Caco-2 (cell line): ENCODE measurements at regions not wholly inside any gene's neighbourhood (a gene's known extent, or its start where the extent isn't known, plus 50 kb on each side); places are given as distances from the start of the nearest gene placed in this dataset.
"Not testable (repeated sequence)": the region's sequence is repeated elsewhere in the genome, so short reads cannot be mapped to it uniquely, and the experiment has no call there.

Experiments
- BruUV-seq: library from RNA; stranded (reverse); fragments of 400-500 nt; replicated peaks from 2 replicates; lab custom pipeline; 2021; lab: Mats Ljungman, UMichigan
- CTCF ChIA-PET: fragments of 300-600 bp; sonication (Branson Sonifier 250); formaldehyde crosslinking; loops from one replicate; lab custom pipeline; 2022; ENCODE audit warnings: antibody characterized with exemption; lab: Charles Lee
- POLR2A ChIA-PET: fragments of 300-600 bp; sonication (Branson Sonifier 250); formaldehyde crosslinking; loops from one replicate; lab custom pipeline; 2022; ENCODE audit warnings: antibody characterized with exemption; lab: Charles Lee
- DNase-seq, 2 experiments: peaks; one replicate each; pipeline versions ENCODE4 v3.0.0 to v3.0.0-alpha.2; 2020 to 2022
- H3K27me3 ChIP-seq: replicated peaks from 2 replicates; pipeline ENCODE4 v1.6.0; 2011; ENCODE audit warnings: low read length; ENCODE audit not compliant: control insufficient read depth, insufficient read depth
- H3K36me3 ChIP-seq: 2 replicates; pipeline ENCODE4 v1.5.1; 2011; ENCODE audit warnings: low read length; ENCODE audit not compliant: control insufficient read depth, insufficient read depth
- H3K4me1 ChIP-seq: fragments of 250-450 bp; sonication (Bioruptor Pico); 2 replicates; pipeline ENCODE4 v1.5.1; 2020; ENCODE audit warnings: mild to moderate bottlenecking
- H3K4me3 ChIP-seq: 2 replicates; pipeline ENCODE4 v1.5.1; 2011; ENCODE audit warnings: low read depth, mild to moderate bottlenecking, control low read depth, low read length
- H3K9me3 ChIP-seq: fragments of 250-450 bp; sonication (Bioruptor Pico); 2 replicates; pipeline ENCODE4 v1.5.1; 2020; ENCODE audit warnings: mild to moderate bottlenecking, moderate library complexity
- H3K27ac Mint-ChIP-seq: one replicate; pipeline ENCODE4 v1.8.0; 2022; ENCODE audit warnings: mixed read lengths; ENCODE audit not compliant: unreplicated experiment
- H3K27me3 Mint-ChIP-seq: one replicate; pipeline ENCODE4 v1.8.0; 2022; ENCODE audit warnings: mixed read lengths; ENCODE audit not compliant: insufficient read depth, unreplicated experiment
- H3K36me3 Mint-ChIP-seq: one replicate; pipeline ENCODE4 v1.8.0; 2022; ENCODE audit warnings: mild to moderate bottlenecking, mixed read lengths; ENCODE audit not compliant: insufficient read depth, unreplicated experiment
- H3K4me1 Mint-ChIP-seq: one replicate; pipeline ENCODE4 v1.8.0; 2022; ENCODE audit warnings: low read depth, mixed read lengths; ENCODE audit not compliant: unreplicated experiment
- H3K4me3 Mint-ChIP-seq: one replicate; pipeline ENCODE4 v1.8.0; 2022; ENCODE audit warnings: mild to moderate bottlenecking, moderate library complexity, mixed read lengths; ENCODE audit not compliant: unreplicated experiment
- H3K9me3 Mint-ChIP-seq: one replicate; pipeline ENCODE4 v1.8.0; 2022; ENCODE audit warnings: mixed read lengths; ENCODE audit not compliant: unreplicated experiment
- intact Hi-C: fragments of 100-400 bp; cut with micrococcal nuclease; formaldehyde crosslinking; loops from one replicate; pipeline ENCODE4 v1.10.0; 2022; ENCODE audit not compliant: unreplicated experiment
- TF ChIP-seq, protein P1 (sequence below), 2 experiments: fragments of 200-600 bp in 1 of 2; IDR thresholded peaks; 1 replicate in 1 of 2; 2 replicates in 1 of 2; pipeline versions ENCODE4 v1.5.1 to v1.8.0; 2011 to 2022; ENCODE audit warnings: antibody characterized with exemption in 1 of 2, control low read depth in 1 of 2, inconsistent platforms in 1 of 2, low read depth in 1 of 2, low read length in 1 of 2, mild to moderate bottlenecking in 1 of 2, moderate library complexity in 1 of 2; ENCODE audit not compliant: insufficient read depth in 1 of 2, severe bottlenecking in 1 of 2, unreplicated experiment in 1 of 2

DNA sequence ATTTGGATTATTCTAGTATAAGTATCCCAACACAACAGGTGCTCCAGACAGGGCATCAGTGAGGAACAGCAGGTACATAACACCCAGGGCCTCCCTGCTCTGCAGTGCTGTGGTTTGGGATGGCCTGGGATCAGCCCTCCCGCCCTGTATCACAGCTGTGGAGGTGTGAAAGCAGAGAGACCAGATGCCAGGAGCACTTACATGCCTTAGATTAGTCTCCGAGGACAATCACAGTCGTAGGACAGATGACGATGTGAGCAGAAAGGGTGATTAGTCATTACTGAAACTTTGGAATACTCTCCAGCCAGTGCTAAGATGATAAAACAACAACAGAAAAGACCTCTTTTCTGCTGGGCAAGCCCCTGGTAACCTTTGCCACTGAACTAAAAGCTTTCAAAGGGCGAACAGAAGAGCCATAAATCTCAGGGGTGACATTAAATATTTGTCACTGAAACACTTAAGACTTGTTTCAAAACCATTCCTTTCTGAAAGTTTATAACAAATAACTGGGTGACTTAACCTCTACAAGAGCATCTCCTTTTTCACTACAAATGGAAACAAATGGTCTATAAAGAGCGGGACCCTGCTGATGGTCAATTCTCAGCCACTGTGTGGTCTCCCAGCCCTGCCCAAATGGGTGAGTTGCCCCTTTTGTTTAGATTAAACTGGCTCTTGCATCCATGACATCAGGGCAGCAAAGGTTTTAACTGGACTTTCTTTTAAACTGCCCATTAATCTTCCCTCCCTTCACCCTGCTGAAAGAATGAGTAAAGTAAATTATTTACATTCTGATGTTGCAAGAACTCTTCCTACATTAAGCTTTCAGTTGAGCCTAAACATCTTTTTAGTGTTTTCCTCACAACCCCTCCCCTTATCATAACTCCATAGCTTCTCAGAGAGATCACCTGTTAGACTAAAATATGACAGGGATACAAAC is 183.1 kb upstream of the COX10 start:
- intact Hi-C loops: no loop called here
- TF ChIP-seq, protein P1, sequence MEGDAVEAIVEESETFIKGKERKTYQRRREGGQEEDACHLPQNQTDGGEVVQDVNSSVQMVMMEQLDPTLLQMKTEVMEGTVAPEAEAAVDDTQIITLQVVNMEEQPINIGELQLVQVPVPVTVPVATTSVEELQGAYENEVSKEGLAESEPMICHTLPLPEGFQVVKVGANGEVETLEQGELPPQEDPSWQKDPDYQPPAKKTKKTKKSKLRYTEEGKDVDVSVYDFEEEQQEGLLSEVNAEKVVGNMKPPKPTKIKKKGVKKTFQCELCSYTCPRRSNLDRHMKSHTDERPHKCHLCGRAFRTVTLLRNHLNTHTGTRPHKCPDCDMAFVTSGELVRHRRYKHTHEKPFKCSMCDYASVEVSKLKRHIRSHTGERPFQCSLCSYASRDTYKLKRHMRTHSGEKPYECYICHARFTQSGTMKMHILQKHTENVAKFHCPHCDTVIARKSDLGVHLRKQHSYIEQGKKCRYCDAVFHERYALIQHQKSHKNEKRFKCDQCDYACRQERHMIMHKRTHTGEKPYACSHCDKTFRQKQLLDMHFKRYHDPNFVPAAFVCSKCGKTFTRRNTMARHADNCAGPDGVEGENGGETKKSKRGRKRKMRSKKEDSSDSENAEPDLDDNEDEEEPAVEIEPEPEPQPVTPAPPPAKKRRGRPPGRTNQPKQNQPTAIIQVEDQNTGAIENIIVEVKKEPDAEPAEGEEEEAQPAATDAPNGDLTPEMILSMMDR (IDR thresholded peaks at IDR 0.05; ENCODE audit: insufficient read depth in 1 of 2, low read depth in 1 of 2, low read length in 1 of 2, severe bottlenecking in 1 of 2, unreplicated experiment in 1 of 2): no peak
- Mint-ChIP-seq H3K4me1 (no peaks in the 10 kb centered on the region), H3K9me3 (no peaks in the 10 kb centered on the region), H3K27me3 (no peaks in the 10 kb centered on the region), H3K36me3 (no peaks in the 10 kb centered on the region), H3K4me3 (no peak overlapping the region), H3K27ac (no peak overlapping the region)
- ChIA-PET POLR2A (no interaction called here), CTCF (no interaction called here)
- no peaks in the 10 kb centered on the region for H3K27me3 ChIP-seq
- no peak for DNase-seq
- no peaks in the 10 kb centered on the region for H3K36me3 ChIP-seq
- H3K9me3 ChIP-seq: no peaks in the 10 kb centered on the region
- BruUV-seq: no TSS peak
- no peak overlapping the region for H3K4me3 ChIP-seq
- no peaks in the 10 kb centered on the region for H3K4me1 ChIP-seq

DNA sequence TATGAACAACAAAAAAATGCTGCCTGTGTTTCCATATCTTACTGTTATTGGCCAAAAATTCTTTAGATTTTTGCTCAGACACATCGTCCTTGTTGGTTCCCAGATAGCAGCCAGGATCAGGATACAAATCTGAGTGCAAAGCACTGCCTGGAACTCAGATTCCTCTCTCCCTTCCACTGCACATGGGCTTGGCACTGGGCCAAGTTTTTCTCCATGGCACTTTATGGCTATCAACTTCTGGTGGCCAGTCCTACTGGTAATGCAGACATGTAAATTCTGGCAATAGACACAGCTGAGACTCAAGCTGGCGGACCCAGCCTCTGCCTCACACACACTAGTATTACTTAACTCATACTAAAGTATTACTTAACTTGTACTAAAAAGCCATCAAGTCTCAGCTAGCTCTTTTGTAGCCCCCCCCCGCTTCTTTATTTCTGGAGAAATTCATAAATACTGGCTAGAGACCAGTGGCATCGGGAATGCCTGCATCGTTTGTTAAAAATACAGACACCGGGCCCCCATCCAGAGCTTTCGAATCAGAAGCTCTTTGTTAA is 181.2 kb upstream of the COX10 start:
- intact Hi-C loops: no loop called here
- H3K4me1 ChIP-seq: no peaks in the 10 kb centered on the region
- ChIA-PET POLR2A (no interaction called here), CTCF (no interaction called here)
- no TSS peak for BruUV-seq
- TF ChIP-seq, protein P1 (IDR thresholded peaks at IDR 0.05; ENCODE audit: insufficient read depth in 1 of 2, low read depth in 1 of 2, low read length in 1 of 2, severe bottlenecking in 1 of 2, unreplicated experiment in 1 of 2): no peak
- Mint-ChIP-seq H3K27me3 (no peaks in the 10 kb centered on the region), H3K36me3 (no peaks in the 10 kb centered on the region), H3K4me1 (no peaks in the 10 kb centered on the region), H3K4me3 (no peak overlapping the region), H3K27ac (no peak overlapping the region), H3K9me3 (no peaks in the 10 kb centered on the region)
- H3K9me3 ChIP-seq: no peaks in the 10 kb centered on the region
- no peak overlapping the region for H3K4me3 ChIP-seq
- no peaks in the 10 kb centered on the region for H3K27me3 ChIP-seq
- DNase-seq: no peak
- no peaks in the 10 kb centered on the region for H3K36me3 ChIP-seq

DNA sequence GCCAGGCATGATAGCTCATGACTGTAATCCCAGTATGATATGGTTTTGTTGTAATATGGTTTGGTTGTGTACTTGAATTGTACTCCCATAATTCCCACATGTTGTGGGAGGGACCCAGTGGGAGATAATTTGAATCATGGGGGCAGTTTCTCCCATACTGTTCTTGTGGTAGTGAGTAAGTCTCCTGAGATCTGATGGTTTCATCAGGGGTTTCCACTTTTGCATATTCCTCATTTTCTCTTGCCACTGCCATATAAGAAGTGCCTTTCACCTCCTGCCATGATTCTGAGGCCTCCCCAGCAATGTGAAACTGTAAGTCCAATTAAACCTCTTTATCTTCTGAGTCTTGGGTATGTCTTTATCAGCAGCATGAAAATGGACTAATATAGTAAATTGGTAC is 160.3 kb upstream of the COX10 start:
- DNase-seq, CTCF ChIA-PET, H3K36me3 Mint-ChIP-seq, H3K4me3 ChIP-seq, intact Hi-C loops, H3K4me1 Mint-ChIP-seq, BruUV-seq, POLR2A ChIA-PET, H3K4me3 Mint-ChIP-seq, H3K9me3 Mint-ChIP-seq, H3K27me3 ChIP-seq, H3K9me3 ChIP-seq, H3K27ac Mint-ChIP-seq, H3K27me3 Mint-ChIP-seq, H3K4me1 ChIP-seq, H3K36me3 ChIP-seq: not testable (repeated sequence)
